Epithelial cell of proximal tubule (primary cell): ENCODE measurements at regions not wholly inside any gene's neighbourhood (a gene's known extent, or its start where the extent isn't known, plus 50 kb on each side); places are given as distances from the start of the nearest gene placed in this dataset.

Experiments used
- DNase-seq: peaks from one replicate; pipeline ENCODE4 v3.0.0-alpha.2; 2011; ENCODE audit warnings: low read depth
- H3K4me3 ChIP-seq: 2 replicates; pipeline ENCODE4 v1.5.1; 2011; ENCODE audit warnings: low read depth, mild to moderate bottlenecking, low read length
- CTCF ChIP-seq: conservative IDR thresholded peaks from 2 replicates; pipeline ENCODE4 v1.5.1; 2012; ENCODE audit warnings: low read depth, mild to moderate bottlenecking, low read length

DNA sequence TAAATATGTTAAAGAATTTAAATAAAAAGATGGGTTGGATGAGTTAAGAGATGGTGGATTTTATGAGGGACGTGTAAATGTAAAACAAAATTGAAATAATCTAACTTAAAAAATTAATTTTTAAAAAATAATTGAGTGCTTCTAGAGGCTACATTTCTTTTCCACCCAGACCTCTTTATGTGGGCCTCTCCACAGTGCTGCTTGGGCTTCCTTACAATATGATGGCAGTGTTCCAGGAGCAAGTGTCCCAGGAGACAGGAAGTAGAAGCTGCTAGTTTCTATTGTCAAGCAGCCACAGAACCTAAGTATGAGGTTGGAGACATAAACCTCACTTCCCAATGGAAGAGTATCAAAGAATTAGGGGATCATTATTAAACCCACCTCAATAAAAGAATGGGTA is 205.7 kb upstream of the CPHXL start:
- no peak overlapping the region for H3K4me3 ChIP-seq
- TF ChIP-seq CTCF = no peak
- DNase-seq = no peak

GRCh38 chr16:75938818-75939217 is 212.5 kb upstream of the CPHXL start:
- TF ChIP-seq CTCF = no peak
- no peak overlapping the region for H3K4me3 ChIP-seq
- no peak for DNase-seq

DNA sequence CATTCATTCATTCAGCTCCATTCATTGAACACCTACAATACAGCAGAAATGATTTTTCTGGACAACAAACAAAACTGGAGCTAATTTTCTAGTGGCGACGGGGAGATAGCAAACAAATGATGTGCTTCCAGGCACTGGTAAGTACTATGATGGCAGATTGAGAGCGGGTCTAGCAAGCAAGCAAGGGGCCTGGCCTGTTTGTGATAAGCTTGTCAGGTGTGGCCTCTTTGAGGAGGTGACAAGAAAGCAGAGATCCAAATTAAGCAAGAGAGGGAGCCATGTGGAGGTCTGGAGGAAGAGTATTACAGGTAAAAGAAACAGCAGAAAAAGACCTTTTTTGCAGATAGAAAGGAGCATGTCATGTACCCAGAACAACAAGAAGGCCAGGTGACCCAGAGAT is 216.1 kb upstream of the CPHXL start:
- no peak overlapping the region for H3K4me3 ChIP-seq
- no peak for DNase-seq
- no peak for TF ChIP-seq CTCF

- no peak for DNase-seq
- TF ChIP-seq CTCF = no peak
- no peak overlapping the region for H3K4me3 ChIP-seq
These were observed 216.6 kb upstream of the CPHXL start for GRCh38 chr16:75942936-75943335.

DNA sequence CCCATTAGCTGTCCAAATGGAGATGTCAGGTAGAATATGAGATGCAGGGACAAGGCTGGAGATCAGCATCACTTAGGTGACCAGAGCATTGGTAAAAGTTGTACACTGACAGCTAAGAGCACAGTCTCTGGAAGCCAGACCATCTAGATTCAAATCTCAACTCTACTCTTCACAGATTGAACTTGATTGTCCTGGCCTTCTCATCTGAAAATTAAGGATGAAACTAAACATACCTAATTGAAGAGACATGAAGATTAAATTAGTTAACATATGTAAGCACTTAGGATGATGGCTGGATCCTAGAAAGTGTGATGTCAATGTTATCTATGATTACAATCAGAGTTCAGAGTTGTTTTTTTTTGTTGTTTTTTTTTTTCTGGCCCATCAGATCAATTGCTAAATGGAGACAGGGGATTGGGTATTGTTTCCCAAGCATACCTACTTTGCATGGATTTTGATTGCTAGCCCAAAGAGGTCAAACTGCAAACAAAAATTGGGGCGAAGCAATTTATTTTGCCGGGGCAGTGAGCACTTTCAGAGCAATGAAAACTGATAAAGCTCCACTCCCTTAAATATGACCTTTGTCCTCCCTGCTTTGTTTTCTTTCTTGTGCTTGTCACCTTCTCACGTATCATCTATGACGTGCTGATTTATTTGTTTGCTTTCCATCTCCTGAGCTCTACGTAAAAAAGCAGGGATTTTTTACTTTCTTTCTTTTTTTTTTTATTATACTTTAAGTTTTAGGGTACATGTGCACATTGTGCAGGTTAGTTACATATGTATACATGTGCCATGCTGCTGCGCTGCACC is 217.6 kb upstream of the CPHXL start:
- TF ChIP-seq CTCF = no peak
- DNase-seq = no peak

DNA sequence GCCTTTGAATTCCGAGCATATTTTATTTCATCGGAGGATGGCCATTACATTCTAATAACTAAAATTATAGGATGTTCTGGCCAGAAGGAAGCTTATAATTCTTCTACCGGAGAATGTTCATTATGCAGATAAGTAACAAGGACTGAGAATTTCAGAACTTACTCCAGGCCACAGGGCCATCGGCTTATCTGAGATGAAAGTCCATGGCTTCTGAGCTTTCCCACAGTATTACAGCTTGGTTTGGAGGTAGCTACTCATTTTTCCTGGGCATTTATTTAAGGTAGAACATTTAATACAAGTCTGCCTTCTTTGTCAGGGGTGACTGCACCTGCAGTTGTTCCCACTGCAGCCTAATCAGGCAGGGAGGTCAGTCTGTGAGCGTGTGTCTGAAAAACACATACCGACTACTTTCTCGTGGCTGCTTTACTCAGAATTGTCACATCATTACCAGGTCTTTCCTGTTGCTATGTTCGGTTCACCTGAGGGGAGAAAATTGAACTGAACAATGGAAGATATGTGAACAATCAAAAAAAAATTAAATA is 219.7 kb upstream of the CPHXL start:
- H3K4me3 ChIP-seq = no peak overlapping the region
- no peak for TF ChIP-seq CTCF
- no peak for DNase-seq

More for the DNA sequence above, 217.6 kb upstream of the CPHXL start:
- no peak overlapping the region for H3K4me3 ChIP-seq
